ENCODE measurements at regions not wholly inside any gene's neighbourhood (a gene's known extent, or its start where the extent isn't known, plus 50 kb on each side); places are given as distances from the start of the nearest gene placed in this dataset.
"Not testable (repeated sequence)": the region's sequence is repeated elsewhere in the genome, so short reads cannot be mapped to it uniquely, and the experiment has no call there.

- ChIA-PET POLR2A (no interaction called here), CTCF (no interaction called here)
- no peaks in the 10 kb centered on the region for H3K36me3 ChIP-seq (ENCODE audit: control insufficient read depth, insufficient read depth, low read length)
- BruUV-seq (replicated peaks): no TSS peak
- H3K4me1 Mint-ChIP-seq (ENCODE audit: low read depth, unreplicated experiment): no peaks in the 10 kb centered on the region
- H3K9me3 ChIP-seq: no peaks in the 10 kb centered on the region
- TF ChIP-seq, protein P1, sequence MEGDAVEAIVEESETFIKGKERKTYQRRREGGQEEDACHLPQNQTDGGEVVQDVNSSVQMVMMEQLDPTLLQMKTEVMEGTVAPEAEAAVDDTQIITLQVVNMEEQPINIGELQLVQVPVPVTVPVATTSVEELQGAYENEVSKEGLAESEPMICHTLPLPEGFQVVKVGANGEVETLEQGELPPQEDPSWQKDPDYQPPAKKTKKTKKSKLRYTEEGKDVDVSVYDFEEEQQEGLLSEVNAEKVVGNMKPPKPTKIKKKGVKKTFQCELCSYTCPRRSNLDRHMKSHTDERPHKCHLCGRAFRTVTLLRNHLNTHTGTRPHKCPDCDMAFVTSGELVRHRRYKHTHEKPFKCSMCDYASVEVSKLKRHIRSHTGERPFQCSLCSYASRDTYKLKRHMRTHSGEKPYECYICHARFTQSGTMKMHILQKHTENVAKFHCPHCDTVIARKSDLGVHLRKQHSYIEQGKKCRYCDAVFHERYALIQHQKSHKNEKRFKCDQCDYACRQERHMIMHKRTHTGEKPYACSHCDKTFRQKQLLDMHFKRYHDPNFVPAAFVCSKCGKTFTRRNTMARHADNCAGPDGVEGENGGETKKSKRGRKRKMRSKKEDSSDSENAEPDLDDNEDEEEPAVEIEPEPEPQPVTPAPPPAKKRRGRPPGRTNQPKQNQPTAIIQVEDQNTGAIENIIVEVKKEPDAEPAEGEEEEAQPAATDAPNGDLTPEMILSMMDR (IDR thresholded peaks at IDR 0.05; ENCODE audit: insufficient read depth in 1 of 2, low read depth in 1 of 2, low read length in 1 of 2, severe bottlenecking in 1 of 2, unreplicated experiment in 1 of 2): no peak
- peaks cover 25% of the 10 kb centered on the region for H3K9me3 Mint-ChIP-seq (ENCODE audit: unreplicated experiment)
- H3K27me3 ChIP-seq (replicated peaks; ENCODE audit: control insufficient read depth, insufficient read depth, low read length): no peaks in the 10 kb centered on the region
- H3K36me3 Mint-ChIP-seq (ENCODE audit: insufficient read depth, unreplicated experiment): no peaks in the 10 kb centered on the region
- no peaks in the 10 kb centered on the region for H3K27me3 Mint-ChIP-seq (ENCODE audit: insufficient read depth, unreplicated experiment)
- intact Hi-C loops (cut with micrococcal nuclease; ENCODE audit: unreplicated experiment): no loop called here
- H3K27ac Mint-ChIP-seq (ENCODE audit: unreplicated experiment): no peak overlapping the region
- DNase-seq: no peak
- H3K4me3 Mint-ChIP-seq (ENCODE audit: unreplicated experiment): no peak overlapping the region
- no peaks in the 10 kb centered on the region for H3K4me1 ChIP-seq
- no peak overlapping the region for H3K4me3 ChIP-seq (ENCODE audit: low read depth, low read length)
Measured at GRCh38 chr6:165129086-165129485, 180.3 kb downstream of the C6orf118 start.

DNA sequence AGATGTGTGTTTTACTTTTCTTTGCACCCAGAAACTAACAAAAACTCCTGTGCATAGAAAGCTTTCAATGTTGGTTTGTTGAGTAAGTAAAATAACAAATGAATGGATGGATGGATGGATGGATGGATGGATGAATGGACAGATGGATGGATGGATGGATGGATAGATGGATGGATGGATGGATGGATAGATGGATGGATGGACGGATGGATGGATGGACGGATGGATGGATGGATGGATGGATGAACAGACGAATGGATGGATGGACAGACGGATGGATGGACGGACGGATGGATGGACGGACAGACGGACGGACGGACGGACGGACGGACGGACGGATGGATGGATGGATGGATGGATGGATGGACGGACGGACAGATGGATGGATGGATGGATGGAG, 181.7 kb downstream of the C6orf118 start:
- POLR2A ChIA-PET; H3K27me3 ChIP-seq (replicated peaks; ENCODE audit: control insufficient read depth, insufficient read depth, low read length); H3K4me1 Mint-ChIP-seq (ENCODE audit: low read depth, unreplicated experiment); H3K9me3 ChIP-seq; CTCF ChIA-PET; H3K36me3 Mint-ChIP-seq (ENCODE audit: insufficient read depth, unreplicated experiment); DNase-seq; BruUV-seq (replicated peaks); H3K27ac Mint-ChIP-seq (ENCODE audit: unreplicated experiment); H3K4me3 ChIP-seq (ENCODE audit: low read depth, low read length); H3K4me1 ChIP-seq; H3K27me3 Mint-ChIP-seq (ENCODE audit: insufficient read depth, unreplicated experiment); intact Hi-C loops (cut with micrococcal nuclease; ENCODE audit: unreplicated experiment); H3K36me3 ChIP-seq (ENCODE audit: control insufficient read depth, insufficient read depth, low read length); H3K4me3 Mint-ChIP-seq (ENCODE audit: unreplicated experiment): not testable (repeated sequence)
- H3K9me3 Mint-ChIP-seq (ENCODE audit: unreplicated experiment): peaks cover 25% of the 10 kb centered on the region

GRCh38 chr6:165124681-165125080, 184.7 kb downstream of the C6orf118 start:
- POLR2A ChIA-PET; H3K4me1 ChIP-seq; H3K4me3 Mint-ChIP-seq (ENCODE audit: unreplicated experiment); DNase-seq; H3K9me3 ChIP-seq; H3K27ac Mint-ChIP-seq (ENCODE audit: unreplicated experiment); CTCF ChIA-PET; H3K4me1 Mint-ChIP-seq (ENCODE audit: low read depth, unreplicated experiment); H3K27me3 ChIP-seq (replicated peaks; ENCODE audit: control insufficient read depth, insufficient read depth, low read length); intact Hi-C loops (cut with micrococcal nuclease; ENCODE audit: unreplicated experiment); H3K36me3 Mint-ChIP-seq (ENCODE audit: insufficient read depth, unreplicated experiment); BruUV-seq (replicated peaks); H3K27me3 Mint-ChIP-seq (ENCODE audit: insufficient read depth, unreplicated experiment); H3K36me3 ChIP-seq (ENCODE audit: control insufficient read depth, insufficient read depth, low read length); H3K4me3 ChIP-seq (ENCODE audit: low read depth, low read length): not testable (repeated sequence)
- peaks cover 17% of the 10 kb centered on the region for H3K9me3 Mint-ChIP-seq (ENCODE audit: unreplicated experiment)

DNA sequence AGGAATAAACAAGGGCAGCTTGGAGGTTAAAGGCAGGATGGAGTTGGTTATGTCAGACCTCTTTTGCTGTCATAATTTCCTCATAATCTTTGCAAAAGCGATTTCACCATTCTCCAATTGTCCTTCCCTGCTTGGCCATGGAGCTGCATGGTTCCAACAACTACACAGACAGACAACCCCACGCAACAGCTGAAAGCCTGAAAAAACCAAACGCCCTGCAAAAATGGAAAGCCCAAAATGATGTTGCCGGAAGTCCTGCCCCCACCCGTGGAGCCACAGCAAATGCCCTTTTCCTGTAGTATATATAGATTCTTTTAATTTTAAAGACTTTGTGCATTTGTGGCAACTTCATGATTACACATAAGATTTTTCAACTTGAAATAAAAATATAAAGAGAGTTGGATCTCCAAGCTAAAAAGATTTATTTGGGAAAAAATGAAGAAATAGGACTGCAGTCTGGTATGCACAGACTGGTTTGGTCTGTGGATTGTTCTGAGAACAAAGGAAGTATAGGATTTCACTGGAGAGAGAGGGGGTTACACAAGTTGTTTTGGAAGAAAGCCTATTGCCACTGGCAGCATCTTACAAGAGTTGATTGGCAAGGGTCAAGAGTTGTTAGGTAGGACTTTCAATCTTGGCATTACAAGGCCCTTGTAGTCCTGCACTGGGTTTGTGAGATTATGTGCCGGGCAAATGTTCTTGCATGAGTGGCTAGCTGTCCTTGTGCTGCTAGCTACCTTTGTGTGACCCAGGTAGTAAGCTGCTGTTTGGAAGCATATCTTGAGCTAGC, 190.0 kb downstream of the C6orf118 start:
- Mint-ChIP-seq H3K27ac (ENCODE audit: unreplicated experiment) (no peak overlapping the region), H3K4me3 (ENCODE audit: unreplicated experiment) (no peak overlapping the region), H3K36me3 (ENCODE audit: insufficient read depth, unreplicated experiment) (no peaks in the 10 kb centered on the region), H3K9me3 (ENCODE audit: unreplicated experiment) (peaks cover 12% of the 10 kb centered on the region), H3K4me1 (ENCODE audit: low read depth, unreplicated experiment) (peaks cover 7% of the 10 kb centered on the region), H3K27me3 (ENCODE audit: insufficient read depth, unreplicated experiment) (no peaks in the 10 kb centered on the region)
- no peak overlapping the region for H3K4me3 ChIP-seq (ENCODE audit: low read depth, low read length)
- ChIA-PET CTCF (no interaction called here), POLR2A (no interaction called here)
- no peaks in the 10 kb centered on the region for H3K36me3 ChIP-seq (ENCODE audit: control insufficient read depth, insufficient read depth, low read length)
- BruUV-seq (replicated peaks): no TSS peak
- no peaks in the 10 kb centered on the region for H3K27me3 ChIP-seq (replicated peaks; ENCODE audit: control insufficient read depth, insufficient read depth, low read length)
- no peaks in the 10 kb centered on the region for H3K9me3 ChIP-seq
- intact Hi-C loops (cut with micrococcal nuclease; ENCODE audit: unreplicated experiment): no loop called here
- no peak for DNase-seq
- H3K4me1 ChIP-seq: no peaks in the 10 kb centered on the region
- TF ChIP-seq, protein P1 (IDR thresholded peaks at IDR 0.05; ENCODE audit: insufficient read depth in 1 of 2, low read depth in 1 of 2, low read length in 1 of 2, severe bottlenecking in 1 of 2, unreplicated experiment in 1 of 2): no peak

All from Caco-2 (cell line).